DND-41 (cell line): ENCODE measurements at regions not wholly inside any gene's neighbourhood (a gene's known extent, or its start where the extent isn't known, plus 50 kb on each side); places are given as distances from the start of the nearest gene placed in this dataset.

ENCODE experiments used
- EZH2 ChIP-seq: IDR thresholded peaks from 3 replicates; pipeline ENCODE4 v1.6.1; 2012; ENCODE audit warnings: borderline replicate concordance, low read depth, mild to moderate bottlenecking, moderate library complexity, low read length, inconsistent platforms; ENCODE audit not compliant: severe bottlenecking
- TF ChIP-seq, protein P1 (sequence below): IDR thresholded peaks from 2 replicates; pipeline ENCODE4 v1.5.1; 2012; ENCODE audit warnings: borderline replicate concordance, low read length, moderate library complexity, mild to moderate bottlenecking; ENCODE audit not compliant: poor library complexity, severe bottlenecking; ENCODE audit errors: extremely low read depth

DNA sequence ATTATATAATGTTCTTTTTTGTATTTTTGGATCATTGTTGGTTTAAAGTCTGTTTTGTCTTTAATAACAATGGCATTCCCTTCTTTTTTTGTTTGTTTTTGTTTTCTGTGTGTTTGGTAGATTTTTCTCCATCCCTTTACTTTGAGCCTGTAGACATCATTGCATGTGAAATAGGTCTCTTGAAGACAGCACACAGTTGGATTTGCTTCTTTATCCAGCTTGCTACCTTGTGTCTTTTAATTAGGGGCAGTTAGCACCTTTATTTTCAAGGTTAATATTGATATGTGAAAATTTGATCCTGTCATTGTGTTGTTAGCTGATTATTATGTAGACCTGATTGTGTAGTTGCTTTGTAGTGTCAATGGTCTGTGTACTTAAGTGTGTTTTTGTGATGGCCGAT is 235.7 kb downstream of the KCNJ3 start:
- TF ChIP-seq, protein P1, sequence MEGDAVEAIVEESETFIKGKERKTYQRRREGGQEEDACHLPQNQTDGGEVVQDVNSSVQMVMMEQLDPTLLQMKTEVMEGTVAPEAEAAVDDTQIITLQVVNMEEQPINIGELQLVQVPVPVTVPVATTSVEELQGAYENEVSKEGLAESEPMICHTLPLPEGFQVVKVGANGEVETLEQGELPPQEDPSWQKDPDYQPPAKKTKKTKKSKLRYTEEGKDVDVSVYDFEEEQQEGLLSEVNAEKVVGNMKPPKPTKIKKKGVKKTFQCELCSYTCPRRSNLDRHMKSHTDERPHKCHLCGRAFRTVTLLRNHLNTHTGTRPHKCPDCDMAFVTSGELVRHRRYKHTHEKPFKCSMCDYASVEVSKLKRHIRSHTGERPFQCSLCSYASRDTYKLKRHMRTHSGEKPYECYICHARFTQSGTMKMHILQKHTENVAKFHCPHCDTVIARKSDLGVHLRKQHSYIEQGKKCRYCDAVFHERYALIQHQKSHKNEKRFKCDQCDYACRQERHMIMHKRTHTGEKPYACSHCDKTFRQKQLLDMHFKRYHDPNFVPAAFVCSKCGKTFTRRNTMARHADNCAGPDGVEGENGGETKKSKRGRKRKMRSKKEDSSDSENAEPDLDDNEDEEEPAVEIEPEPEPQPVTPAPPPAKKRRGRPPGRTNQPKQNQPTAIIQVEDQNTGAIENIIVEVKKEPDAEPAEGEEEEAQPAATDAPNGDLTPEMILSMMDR = no peak
- no peak for TF ChIP-seq EZH2
